ENCODE measurements at regions not wholly inside any gene's neighbourhood (a gene's known extent, or its start where the extent isn't known, plus 50 kb on each side); places are given as distances from the start of the nearest gene placed in this dataset.
A peak's percentile ranks its signal among the peaks of the same experiment; 100 is the strongest.
"Not testable (repeated sequence)": the region's sequence is repeated elsewhere in the genome, so short reads cannot be mapped to it uniquely, and the experiment has no call there.

- Mint-ChIP-seq H3K9me3 (peaks cover 0 to 5% of the 10 kb centered on the region in 2 donors), H3K36me3 (no peaks in the 10 kb centered on the region), H3K27ac (no peak overlapping the region)
- DNase-seq (ENCODE audit: low spot score in 2 of 2) = no peak
- peak in 1 of 2 donors; percentile 49 for ATAC-seq
These were observed 106.1 kb downstream of the PCSK1 start for GRCh38 chr5:96326902-96327301.

GRCh38 chr5:96324708-96325107 lies 108.3 kb downstream of the PCSK1 start:
- no peak for DNase-seq (ENCODE audit: low spot score in 2 of 2)
- H3K27ac Mint-ChIP-seq = no peak overlapping the region
- no peaks in the 10 kb centered on the region for H3K36me3 Mint-ChIP-seq
- peaks cover 0 to 5% of the 10 kb centered on the region in 2 donors for H3K9me3 Mint-ChIP-seq
- no peak for ATAC-seq

- Mint-ChIP-seq H3K9me3 (peaks cover 0 to 5% of the 10 kb centered on the region in 2 donors), H3K27ac (no peak overlapping the region), H3K36me3 (no peaks in the 10 kb centered on the region)
- ATAC-seq (no peak), DNase-seq (ENCODE audit: low spot score in 2 of 2) (no peak)
These were observed 110.2 kb downstream of the PCSK1 start for GRCh38 chr5:96322865-96323264.

- no peak for ATAC-seq
- peaks cover 0 to 5% of the 10 kb centered on the region in 2 donors for H3K9me3 Mint-ChIP-seq
- no peak for DNase-seq (ENCODE audit: low spot score in 2 of 2)
- H3K27ac Mint-ChIP-seq = no peak overlapping the region
- no peaks in the 10 kb centered on the region for H3K36me3 Mint-ChIP-seq
These were observed 110.8 kb downstream of the PCSK1 start for GRCh38 chr5:96322217-96322616.

GRCh38 chr5:96321345-96321744 lies 111.7 kb downstream of the PCSK1 start:
- Mint-ChIP-seq H3K36me3 (no peaks in the 10 kb centered on the region), H3K9me3 (peaks cover 0 to 5% of the 10 kb centered on the region in 2 donors), H3K27ac (no peak overlapping the region)
- DNase-seq (ENCODE audit: low spot score in 2 of 2) = no peak
- no peak for ATAC-seq

- DNase-seq (ENCODE audit: low spot score in 2 of 2) (no peak), ATAC-seq (no peak)
- Mint-ChIP-seq H3K27ac (no peak overlapping the region), H3K9me3 (peaks cover 0 to under 1% of the 10 kb centered on the region in 2 donors), H3K36me3 (no peaks in the 10 kb centered on the region)
These were observed 112.3 kb downstream of the PCSK1 start for GRCh38 chr5:96320797-96321196.

GRCh38 chr5:96319981-96320739 lies 112.9 kb downstream of the PCSK1 start:
- H3K27ac Mint-ChIP-seq; ATAC-seq; DNase-seq (ENCODE audit: low spot score in 2 of 2); H3K36me3 Mint-ChIP-seq; H3K9me3 Mint-ChIP-seq: not testable (repeated sequence)

GRCh38 chr5:96318569-96319110 lies 114.4 kb downstream of the PCSK1 start:
- no peak for DNase-seq (ENCODE audit: low spot score in 2 of 2)
- no peak for ATAC-seq
- Mint-ChIP-seq H3K9me3 (no peaks in the 10 kb centered on the region), H3K27ac (no peak overlapping the region), H3K36me3 (no peaks in the 10 kb centered on the region)

- Mint-ChIP-seq H3K27ac (no peak overlapping the region), H3K9me3 (no peaks in the 10 kb centered on the region), H3K36me3 (no peaks in the 10 kb centered on the region)
- no peak for DNase-seq (ENCODE audit: low spot score in 2 of 2)
- ATAC-seq = no peak
These were observed 115.1 kb downstream of the PCSK1 start for GRCh38 chr5:96317945-96318344.

- H3K36me3 Mint-ChIP-seq = peaks cover 6 to 10% of the 10 kb centered on the region in 2 donors
These were observed 116.6 kb downstream of the PCSK1 start for GRCh38 chr5:96316487-96316886.

GRCh38 chr5:96316017-96316416 lies 117.0 kb downstream of the PCSK1 start:
- no peak for DNase-seq (ENCODE audit: low spot score in 2 of 2)
- ATAC-seq = no peak

More at GRCh38 chr5:96316487-96316886, 116.6 kb downstream of the PCSK1 start:
- Mint-ChIP-seq H3K9me3 (peaks cover 0 to 10% of the 10 kb centered on the region in 2 donors), H3K27ac (no peak overlapping the region)
- ATAC-seq (no peak), DNase-seq (ENCODE audit: low spot score in 2 of 2) (no peak)

GRCh38 chr5:96315431-96315830 lies 117.6 kb downstream of the PCSK1 start:
- no peak for DNase-seq (ENCODE audit: low spot score in 2 of 2)
- no peak overlapping the region for H3K27ac Mint-ChIP-seq
- H3K36me3 Mint-ChIP-seq = peaks cover 6 to 17% of the 10 kb centered on the region in 2 donors
- H3K9me3 Mint-ChIP-seq = peaks cover 3 to 17% of the 10 kb centered on the region in 2 donors
- no peak for ATAC-seq

More at GRCh38 chr5:96316017-96316416, 117.0 kb downstream of the PCSK1 start:
- Mint-ChIP-seq H3K9me3 (peaks cover under 1 to 12% of the 10 kb centered on the region in 2 donors), H3K27ac (no peak overlapping the region), H3K36me3 (peaks cover 6 to 12% of the 10 kb centered on the region in 2 donors)

- peaks cover 7 to 21% of the 10 kb centered on the region in 2 donors for H3K9me3 Mint-ChIP-seq
- no peak overlapping the region for H3K27ac Mint-ChIP-seq
- H3K36me3 Mint-ChIP-seq = peaks cover 6 to 17% of the 10 kb centered on the region in 2 donors
- ATAC-seq = no peak
- DNase-seq (ENCODE audit: low spot score in 2 of 2) = no peak
These were observed 120.7 kb downstream of the PCSK1 start for GRCh38 chr5:96312383-96312782.

GRCh38 chr5:96307047-96307446 lies 126.0 kb downstream of the PCSK1 start:
- DNase-seq (ENCODE audit: low spot score in 2 of 2); ATAC-seq; H3K27ac Mint-ChIP-seq: not testable (repeated sequence)
- Mint-ChIP-seq H3K9me3 (peaks cover 25 to 30% of the 10 kb centered on the region in 2 donors), H3K36me3 (peaks cover 8 to 13% of the 10 kb centered on the region in 2 donors)

GRCh38 chr5:96302174-96302738 lies 130.8 kb downstream of the PCSK1 start:
- Mint-ChIP-seq H3K27ac (no peak overlapping the region), H3K36me3 (peaks cover 0 to 13% of the 10 kb centered on the region in 2 donors), H3K9me3 (peaks cover 25 to 27% of the 10 kb centered on the region in 2 donors)
- DNase-seq (ENCODE audit: low spot score in 2 of 2) (no peak), ATAC-seq (no peak)

GRCh38 chr5:96300976-96301375 lies 132.1 kb downstream of the PCSK1 start:
- DNase-seq (ENCODE audit: low spot score in 2 of 2) = no peak
- H3K27ac Mint-ChIP-seq = no peak overlapping the region
- no peak for ATAC-seq
- peaks cover 18 to 19% of the 10 kb centered on the region in 2 donors for H3K9me3 Mint-ChIP-seq
- peaks cover 0 to 13% of the 10 kb centered on the region in 2 donors for H3K36me3 Mint-ChIP-seq

- ATAC-seq = peak in 1 of 2 donors; percentile 73
- Mint-ChIP-seq H3K36me3 (peaks cover 0 to 13% of the 10 kb centered on the region in 2 donors), H3K9me3 (peaks cover 16% of the 10 kb centered on the region in 2 donors), H3K27ac (no peak overlapping the region)
- DNase-seq (ENCODE audit: low spot score in 2 of 2) = no peak
These were observed 135.2 kb downstream of the PCSK1 start for GRCh38 chr5:96297867-96298266.
